SK-N-SH (cell line): ENCODE measurements at regions not wholly inside any gene's neighbourhood (a gene's known extent, or its start where the extent isn't known, plus 50 kb on each side); places are given as distances from the start of the nearest gene placed in this dataset.

Source experiments
- CHD2 ChIP-seq: fragments of 150-350 bp; IDR thresholded peaks from 2 replicates; pipeline ENCODE4 v1.6.1; 2018; ENCODE audit warnings: low read length; ENCODE audit not compliant: partially characterized antibody
- CTCF ChIP-seq: fragments of 200-600 bp; sonication (generic); IDR thresholded peaks from 2 replicates; pipeline ENCODE4 v1.6.1; 2017; ENCODE audit warnings: antibody characterized with exemption, mild to moderate bottlenecking, moderate library complexity
- EP300 ChIP-seq, 2 experiments: IDR thresholded peaks; 2 replicates each; pipeline versions ENCODE4 v1.4.0 to v1.6.1; 2012; ENCODE audit warnings: borderline replicate concordance in 1 of 2, low read depth in 1 of 2, low read length in 1 of 2
- POLR2AphosphoS5 ChIP-seq: IDR thresholded peaks from 2 replicates; pipeline ENCODE4 v1.6.1; 2012; ENCODE audit warnings: low read depth, low read length
- RFX5 ChIP-seq: IDR thresholded peaks from 2 replicates; pipeline ENCODE4 v1.6.1; 2012; ENCODE audit warnings: mild to moderate bottlenecking, improper control_type of control experiment, low read length

- TF ChIP-seq RFX5 (no peak), EP300 (IDR thresholded peaks at IDR 0.05; ENCODE audit: borderline replicate concordance in 1 of 2, low read depth in 1 of 2, low read length in 1 of 2) (no peak), POLR2AphosphoS5 (no peak), CTCF (no peak), CHD2 (no peak)
These were observed 517.0 kb downstream of the SLC4A3 start for GRCh38 chr2:220144411-220144810.
